ENCODE measurements at regions not wholly inside any gene's neighbourhood (a gene's known extent, or its start where the extent isn't known, plus 50 kb on each side); places are given as distances from the start of the nearest gene placed in this dataset.

- no peak for DNase-seq
Measured at GRCh38 chr22:48198489-48199459, 1436.3 kb downstream of the TBC1D22A start.

GRCh38 chr22:48197189-48197690 lies 1434.8 kb downstream of the TBC1D22A start:
- DNase-seq, result no peak

GRCh38 chr22:48192920-48193319 lies 1430.5 kb downstream of the TBC1D22A start:
- DNase-seq, result no peak

- DNase-seq, result no peak
Measured at GRCh38 chr22:48192071-48192470, 1429.6 kb downstream of the TBC1D22A start.

- no peak for DNase-seq
Measured at GRCh38 chr22:48188231-48188721, 1425.8 kb downstream of the TBC1D22A start.

- no peak for DNase-seq
Measured at GRCh38 chr22:48187356-48187755, 1424.9 kb downstream of the TBC1D22A start.

GRCh38 chr22:48186146-48186790 lies 1423.8 kb downstream of the TBC1D22A start:
- no peak for DNase-seq

GRCh38 chr22:48185071-48186055 lies 1422.9 kb downstream of the TBC1D22A start:
- DNase-seq, result no peak

GRCh38 chr22:48182846-48183805 lies 1420.7 kb downstream of the TBC1D22A start:
- DNase-seq, result no peak

- DNase-seq, result no peak
Measured at GRCh38 chr22:48182031-48182430, 1419.6 kb downstream of the TBC1D22A start.

GRCh38 chr22:48181263-48181955 lies 1419.0 kb downstream of the TBC1D22A start:
- no peak for DNase-seq

- DNase-seq, result no peak
Measured at GRCh38 chr22:48180631-48181030, 1418.2 kb downstream of the TBC1D22A start.

GRCh38 chr22:48179571-48180546 lies 1417.4 kb downstream of the TBC1D22A start:
- DNase-seq, result no peak

- no peak for DNase-seq
Measured at GRCh38 chr22:48178536-48178935, 1416.1 kb downstream of the TBC1D22A start.

- DNase-seq, result no peak
Measured at GRCh38 chr22:48177631-48178030, 1415.2 kb downstream of the TBC1D22A start.

GRCh38 chr22:48175721-48176120 lies 1413.3 kb downstream of the TBC1D22A start:
- no peak for DNase-seq

- DNase-seq, result no peak
Measured at GRCh38 chr22:48173773-48174160, 1411.3 kb downstream of the TBC1D22A start.

GRCh38 chr22:48173061-48173772 lies 1410.8 kb downstream of the TBC1D22A start:
- DNase-seq, result no peak

- no peak for DNase-seq
Measured at GRCh38 chr22:48171271-48171691, 1408.8 kb downstream of the TBC1D22A start.

Data from amniotic stem cell (primary cell).